IMR-90 (cell line): ENCODE measurements at regions not wholly inside any gene's neighbourhood (a gene's known extent, or its start where the extent isn't known, plus 50 kb on each side); places are given as distances from the start of the nearest gene placed in this dataset.

Experiments used
- ATAC-seq: fragments of 200-7000 bp; cut with Tn5 transposase; 2 replicates; pipeline ENCODE4 v1.9.1; 2020; ENCODE audit warnings: low read depth, mild to moderate bottlenecking, moderate library complexity
- BruUV-seq: library from RNA; stranded (reverse); fragments of 400-500 nt; replicated peaks from 2 replicates; lab custom pipeline; 2021; lab: Mats Ljungman, UMichigan
- CTCF ChIA-PET: fragments of 300-600 bp; formaldehyde crosslinking; extraction: SDS; loops from one replicate; lab custom pipeline; 2021; ENCODE audit warnings: antibody characterized with exemption; lab: Yijun Ruan, JAX
- POLR2A ChIA-PET: fragments of 300-600 bp; sonication (Branson Sonifier 250); formaldehyde crosslinking; loops from one replicate; lab custom pipeline; 2022; ENCODE audit warnings: antibody characterized with exemption; ENCODE audit not compliant: unreplicated experiment; lab: Charles Lee
- DNase-seq: peaks from one replicate; pipeline ENCODE4 v3.0.0; 2013
- H2AFZ ChIP-seq: replicated peaks from 2 replicates; pipeline ENCODE3; 2013; ENCODE audit warnings: low read length, mild to moderate bottlenecking; ENCODE audit not compliant: poor library complexity
- H2AK5ac ChIP-seq: 2 replicates; pipeline ENCODE4 v1.6.1; 2013; ENCODE audit warnings: low read depth, low read length, inconsistent platforms
- H2AK9ac ChIP-seq: replicated peaks from 2 replicates; pipeline ENCODE3; 2013; ENCODE audit warnings: mild to moderate bottlenecking, low read depth, low read length, moderate library complexity; ENCODE audit not compliant: poor library complexity
- H2BK120ac ChIP-seq: 2 replicates; pipeline ENCODE4 v1.6.1; 2013; ENCODE audit warnings: low read depth, low read length, inconsistent platforms
- H2BK15ac ChIP-seq: 3 replicates; pipeline ENCODE4 v1.6.1; 2013; ENCODE audit warnings: low read depth, low read length, inconsistent platforms
- H2BK20ac ChIP-seq: 2 replicates; pipeline ENCODE4 v1.6.1; 2013; ENCODE audit warnings: low read depth, mild to moderate bottlenecking, inconsistent platforms, low read length, moderate library complexity
- H2BK5ac ChIP-seq: 2 replicates; pipeline ENCODE4 v1.6.1; 2013; ENCODE audit warnings: mild to moderate bottlenecking, low read depth, low read length, inconsistent platforms; ENCODE audit not compliant: poor library complexity, severe bottlenecking
- H3K14ac ChIP-seq: replicated peaks from 2 replicates; pipeline ENCODE4 v1.6.1; 2013; ENCODE audit warnings: low read depth, low read length, inconsistent platforms
- H3K18ac ChIP-seq: 2 replicates; pipeline ENCODE4 v1.6.1; 2013; ENCODE audit warnings: low read depth, low read length, control low read depth
- H3K23ac ChIP-seq: 2 replicates; pipeline ENCODE4 v1.6.1; 2013; ENCODE audit warnings: low read depth, low read length, inconsistent platforms
- H3K27ac ChIP-seq: 2 replicates; pipeline ENCODE4 v1.5.1; 2013; ENCODE audit warnings: mild to moderate bottlenecking, control low read depth, low read length; ENCODE audit not compliant: insufficient read depth
- H3K27me3 ChIP-seq: 2 replicates; pipeline ENCODE4 v1.6.1; 2013; ENCODE audit warnings: low read length; ENCODE audit not compliant: control insufficient read depth, insufficient read depth
- H3K36me3 ChIP-seq: 2 replicates; pipeline ENCODE4 v1.6.1; 2013; ENCODE audit warnings: low read length, mixed read lengths; ENCODE audit not compliant: control insufficient read depth, insufficient read depth
- H3K4ac ChIP-seq: 2 replicates; pipeline ENCODE4 v1.6.1; 2013; ENCODE audit warnings: low read depth, low read length, inconsistent platforms
- H3K4me1 ChIP-seq: 2 replicates; pipeline ENCODE4 v1.6.1; 2013; ENCODE audit warnings: low read length, mixed read lengths; ENCODE audit not compliant: control insufficient read depth, insufficient read depth
- H3K4me2 ChIP-seq: 2 replicates; pipeline ENCODE4 v1.6.1; 2013; ENCODE audit warnings: low read depth, mild to moderate bottlenecking, control low read depth, low read length, moderate library complexity
- H3K4me3 ChIP-seq: 2 replicates; pipeline ENCODE4 v1.5.1; 2013; ENCODE audit warnings: low read depth, mild to moderate bottlenecking, control low read depth, low read length, moderate library complexity; ENCODE audit not compliant: insufficient read depth
- H3K56ac ChIP-seq: 2 replicates; pipeline ENCODE4 v1.6.1; 2013; ENCODE audit warnings: low read length, inconsistent platforms; ENCODE audit not compliant: insufficient read depth; ENCODE audit errors: extremely low read depth
- H3K79me1 ChIP-seq, 2 experiments: 2 replicates each; pipeline ENCODE4 v1.6.1; 2013; ENCODE audit warnings: low read length in 2 of 2, inconsistent platforms in 1 of 2, low read depth in 1 of 2
- H3K9ac ChIP-seq: 2 replicates; pipeline ENCODE4 v1.6.1; 2013; ENCODE audit warnings: low read depth, low read length, control low read depth
- H3K9me1 ChIP-seq: 2 replicates; pipeline ENCODE4 v1.6.1; 2013; ENCODE audit warnings: low read length, inconsistent platforms; ENCODE audit not compliant: insufficient read depth
- H3K9me3 ChIP-seq: 2 replicates; pipeline ENCODE4 v1.6.1; 2013; ENCODE audit warnings: low read length; ENCODE audit not compliant: control insufficient read depth, insufficient read depth
- H4K20me1 ChIP-seq: 2 replicates; pipeline ENCODE4 v1.6.1; 2013; ENCODE audit warnings: low read length, inconsistent platforms; ENCODE audit not compliant: insufficient read depth
- H4K5ac ChIP-seq: 2 replicates; pipeline ENCODE4 v1.6.1; 2013; ENCODE audit warnings: mild to moderate bottlenecking, low read depth, low read length, control low read depth
- H4K8ac ChIP-seq, 2 experiments: 2 replicates each; pipeline ENCODE4 v1.6.1; 2013; ENCODE audit warnings: low read depth in 2 of 2, low read length in 2 of 2, control low read depth in 1 of 2, inconsistent platforms in 1 of 2
- H4K91ac ChIP-seq: 2 replicates; pipeline ENCODE4 v1.6.1; 2013; ENCODE audit warnings: low read depth, low read length, inconsistent platforms; ENCODE audit not compliant: insufficient read depth
- CEBPB ChIP-seq: IDR thresholded peaks from 2 replicates; pipeline ENCODE4 v1.6.1; 2012; ENCODE audit warnings: low read depth, low read length, improper control_type of control experiment
- FOS ChIP-seq: fragments of 150-350 bp; IDR thresholded peaks from 2 replicates; pipeline ENCODE4 v1.6.1; 2016; ENCODE audit warnings: low read depth, low read length
- MAFK ChIP-seq: IDR thresholded peaks from 2 replicates; pipeline ENCODE4 v1.6.1; 2012; ENCODE audit warnings: low read depth, low read length, improper control_type of control experiment
- POLR2A ChIP-seq: IDR thresholded peaks from 2 replicates; pipeline ENCODE4 v1.6.1; 2012; ENCODE audit warnings: mild to moderate bottlenecking, low read depth, low read length
- WGBS, 2 experiments: methylation state at CpG; one replicate each; pipeline versions ENCODE4 v1.1.5 to v1.1.7; 2013; ENCODE audit warnings: missing lambda C conversion rate in 2 of 2; ENCODE audit not compliant: insufficient read length in 1 of 2; ENCODE audit errors: extremely low coverage in 2 of 2; 5-methylcytosine and 5-hydroxymethylcytosine counted together
- dilution Hi-C: fragments of 300-500 bp; cut with HindIII; formaldehyde crosslinking; loops from one replicate; pipeline ENCODE4 v1.14.3; 2018; ENCODE audit warnings: low sequenced_read_pairs; ENCODE audit not compliant: unreplicated experiment
- in situ Hi-C: fragments of 300-500 bp; cut with MboI; formaldehyde crosslinking; loops from 3 replicates; pipeline ENCODE4 v1.14.3; 2019; ENCODE audit warnings: low sequenced_read_pairs, inconsistent platforms, mixed read lengths
- intact Hi-C: fragments of 100-400 bp; cut with micrococcal nuclease; formaldehyde crosslinking; loops from 2 replicates; pipeline ENCODE4 v1.10.0; 2022

- in situ Hi-C loops (no loop called here), dilution Hi-C loops (no loop called here), intact Hi-C loops (no loop called here)
- H3K4me3 ChIP-seq = no peak overlapping the region
- H2BK20ac ChIP-seq = no peak overlapping the region
- 0 out of 2 replicates have a peak, but pooled peaks cover 2% of the 10 kb centered on the region for H3K9me3 ChIP-seq
- H3K9ac ChIP-seq = no peak overlapping the region
- H2BK15ac ChIP-seq = no peak overlapping the region
- H4K20me1 ChIP-seq = no peaks in the 10 kb centered on the region
- H3K4me1 ChIP-seq = peaks cover 4% of the 10 kb centered on the region; the same call in 1 of the 2 replicates
- WGBS, 2 experiments = no CpG with 5 or more reads among the region's 2 CpGs
- no peak overlapping the region for H4K5ac ChIP-seq
- no peak overlapping the region for H3K23ac ChIP-seq
- ATAC-seq = no peak
- CTCF ChIA-PET = no interaction called here
- H3K79me1 ChIP-seq = no peaks in the 10 kb centered on the region
- no peak overlapping the region for H2AK9ac ChIP-seq
- H3K36me3 ChIP-seq = no peaks in the 10 kb centered on the region
- no peak overlapping the region for H2AFZ ChIP-seq
- no peak overlapping the region for H3K56ac ChIP-seq
- no peak for DNase-seq
- POLR2A ChIA-PET = no interaction called here
- H2BK5ac ChIP-seq = no peak overlapping the region
- H3K18ac ChIP-seq = no peak overlapping the region
- H3K4me2 ChIP-seq = no peak overlapping the region
- H3K27me3 ChIP-seq = no peaks in the 10 kb centered on the region
- H3K27ac ChIP-seq = no peak overlapping the region
- TF ChIP-seq MAFK (no peak), CEBPB (no peak), POLR2A (no peak), FOS (no peak)
- H3K14ac ChIP-seq = no peak overlapping the region
- no peak overlapping the region for H2BK120ac ChIP-seq
- no TSS peak for BruUV-seq
- H4K8ac ChIP-seq = no peak overlapping the region
- H3K4ac ChIP-seq = no peak overlapping the region
- no peaks in the 10 kb centered on the region for H3K9me1 ChIP-seq
- H2AK5ac ChIP-seq = no peak overlapping the region
- H4K91ac ChIP-seq = no peak overlapping the region
These were observed 87.7 kb upstream of the HMGCLL1 start for GRCh38 chr6:55666606-55667225.
